SU-DHL-6 (cell line): ENCODE measurements at regions not wholly inside any gene's neighbourhood (a gene's known extent, or its start where the extent isn't known, plus 50 kb on each side); places are given as distances from the start of the nearest gene placed in this dataset.

ENCODE experiments used
- CTCF ChIP-seq: fragments of 200-600 bp; sonication (generic); IDR thresholded peaks from one replicate; pipeline ENCODE4 v1.5.1; 2017; ENCODE audit warnings: antibody characterized with exemption, mild to moderate bottlenecking, low read length, moderate library complexity; ENCODE audit not compliant: insufficient read depth, poor library complexity, severe bottlenecking
- EZH2phosphoT487 ChIP-seq: fragments of 200-600 bp; sonication (generic), shearing (Covaris generic); conservative IDR thresholded peaks from 2 replicates; pipeline ENCODE4 v1.6.1; 2018; ENCODE audit warnings: mild to moderate bottlenecking, antibody characterized with exemption, low read length, moderate library complexity, mixed read lengths

DNA sequence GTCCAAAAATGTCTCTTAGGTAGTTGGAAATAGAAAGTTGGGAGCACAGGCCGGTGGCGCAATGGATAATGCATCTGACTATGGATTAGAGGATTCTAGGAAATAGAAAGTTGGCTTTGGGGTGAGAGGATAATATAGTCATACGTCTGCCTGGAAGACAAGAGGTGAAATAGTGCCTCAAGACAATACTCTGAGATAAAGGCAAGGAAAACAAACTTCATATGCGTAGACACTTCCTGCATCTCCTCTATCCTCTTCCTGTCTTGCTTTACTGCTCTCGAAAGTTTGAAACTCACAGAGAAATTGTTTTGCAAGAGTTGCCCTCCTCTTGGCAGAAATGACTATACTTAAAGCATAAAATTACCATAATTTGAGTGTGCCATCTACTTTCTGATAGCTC, 153.2 kb upstream of the FBXL7 start:
- no peak for TF ChIP-seq CTCF
- TF ChIP-seq EZH2phosphoT487 = no peak
